DND-41 (cell line): ENCODE measurements at regions not wholly inside any gene's neighbourhood (a gene's known extent, or its start where the extent isn't known, plus 50 kb on each side); places are given as distances from the start of the nearest gene placed in this dataset.

ENCODE experiments used
- CTCF ChIP-seq: IDR thresholded peaks from 2 replicates; pipeline ENCODE4 v1.5.1; 2012; ENCODE audit warnings: borderline replicate concordance, low read length, moderate library complexity, mild to moderate bottlenecking; ENCODE audit not compliant: poor library complexity, severe bottlenecking; ENCODE audit errors: extremely low read depth
- EZH2 ChIP-seq: IDR thresholded peaks from 3 replicates; pipeline ENCODE4 v1.6.1; 2012; ENCODE audit warnings: borderline replicate concordance, low read depth, mild to moderate bottlenecking, moderate library complexity, low read length, inconsistent platforms; ENCODE audit not compliant: severe bottlenecking

GRCh38 chr13:78228940-78229339, 310.3 kb upstream of the EDNRB start:
- TF ChIP-seq CTCF (no peak), EZH2 (no peak)
